OCI-LY7 (cell line): ENCODE measurements at regions not wholly inside any gene's neighbourhood (a gene's known extent, or its start where the extent isn't known, plus 50 kb on each side); places are given as distances from the start of the nearest gene placed in this dataset.

Experiments
- EZH2phosphoT487 ChIP-seq: fragments of 200-600 bp; sonication (generic); IDR thresholded peaks from 2 replicates; pipeline ENCODE4 v1.6.1; 2018; ENCODE audit warnings: low read depth, borderline replicate concordance, mild to moderate bottlenecking, mixed run types, antibody characterized with exemption, low read length, moderate library complexity, mixed read lengths
- TF ChIP-seq, protein P1 (sequence below): fragments of 200-600 bp; sonication (generic); conservative IDR thresholded peaks from 2 replicates; pipeline ENCODE4 v1.5.1; 2014; ENCODE audit warnings: mild to moderate bottlenecking, antibody characterized with exemption, low read length, moderate library complexity, mixed read lengths

GRCh38 chr10:110395350-110396283, 90.9 kb upstream of the SMNDC1 start:
- TF ChIP-seq, protein P1, sequence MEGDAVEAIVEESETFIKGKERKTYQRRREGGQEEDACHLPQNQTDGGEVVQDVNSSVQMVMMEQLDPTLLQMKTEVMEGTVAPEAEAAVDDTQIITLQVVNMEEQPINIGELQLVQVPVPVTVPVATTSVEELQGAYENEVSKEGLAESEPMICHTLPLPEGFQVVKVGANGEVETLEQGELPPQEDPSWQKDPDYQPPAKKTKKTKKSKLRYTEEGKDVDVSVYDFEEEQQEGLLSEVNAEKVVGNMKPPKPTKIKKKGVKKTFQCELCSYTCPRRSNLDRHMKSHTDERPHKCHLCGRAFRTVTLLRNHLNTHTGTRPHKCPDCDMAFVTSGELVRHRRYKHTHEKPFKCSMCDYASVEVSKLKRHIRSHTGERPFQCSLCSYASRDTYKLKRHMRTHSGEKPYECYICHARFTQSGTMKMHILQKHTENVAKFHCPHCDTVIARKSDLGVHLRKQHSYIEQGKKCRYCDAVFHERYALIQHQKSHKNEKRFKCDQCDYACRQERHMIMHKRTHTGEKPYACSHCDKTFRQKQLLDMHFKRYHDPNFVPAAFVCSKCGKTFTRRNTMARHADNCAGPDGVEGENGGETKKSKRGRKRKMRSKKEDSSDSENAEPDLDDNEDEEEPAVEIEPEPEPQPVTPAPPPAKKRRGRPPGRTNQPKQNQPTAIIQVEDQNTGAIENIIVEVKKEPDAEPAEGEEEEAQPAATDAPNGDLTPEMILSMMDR = no peak
- TF ChIP-seq EZH2phosphoT487 = no peak
